Stomach (tissue), 8 donors: ENCODE measurements at regions not wholly inside any gene's neighbourhood (a gene's known extent, or its start where the extent isn't known, plus 50 kb on each side); places are given as distances from the start of the nearest gene placed in this dataset.

Source experiments
- DNase-seq, 2 donors: peaks; one replicate each; pipeline versions ENCODE4 v3.0.0 to v3.0.0-alpha.2; 2013 to 2019
- H3K27ac ChIP-seq, 5 donors: fragments of 200-600 bp in 4 of 5; sonication (generic) in 4 of 5; one replicate each; pipeline ENCODE4 v1.5.1; 2013 to 2019; ENCODE audit warnings: mild to moderate bottlenecking in 1 of 5, moderate library complexity in 1 of 5
- H3K27me3 ChIP-seq, 3 donors: fragments of 200-600 bp; sonication (generic); one replicate each; pipeline ENCODE4 v1.5.1; 2017 to 2019; ENCODE audit warnings: mixed run types in 1 of 3
- H3K36me3 ChIP-seq, 4 donors: fragments of 200-600 bp; sonication (generic); 1 replicate in 3 of 4; 2 replicates in 1 of 4; pipeline ENCODE4 v1.5.1; 2016 to 2019
- H3K4me1 ChIP-seq, 4 donors: fragments of 200-600 bp; sonication (generic); one replicate each; pipeline ENCODE4 v1.5.1; 2016 to 2019
- H3K4me3 ChIP-seq, 4 donors: fragments of 200-600 bp; sonication (generic) in 3 of 4; one replicate each; pipeline ENCODE4 v1.5.1; 2016 to 2019; ENCODE audit warnings: mild to moderate bottlenecking in 1 of 4
- H3K9me3 ChIP-seq, 4 donors: fragments of 200-600 bp; sonication (generic); one replicate each; pipeline ENCODE4 v1.5.1; 2016 to 2019
- CTCF ChIP-seq, 7 experiments: fragments of 450-650 bp in 4 of 7; fragments of 200-600 bp in 3 of 7; sonication (generic) in 3 of 7; IDR thresholded peaks; one replicate each; pipeline ENCODE4 v1.5.1; 2016 to 2019; ENCODE audit warnings: antibody characterized with exemption in 7 of 7, control low read depth in 2 of 7, mild to moderate bottlenecking in 1 of 7
- EP300 ChIP-seq: sonication (generic); formaldehyde crosslinking; IDR thresholded peaks from one replicate; pipeline ENCODE4 v1.6.1; 2017; ENCODE audit warnings: antibody characterized with exemption
- POLR2A ChIP-seq, 4 donors: fragments of 450-650 bp; IDR thresholded peaks; one replicate each; pipeline ENCODE4 v1.6.1; 2016; ENCODE audit warnings: antibody characterized with exemption in 4 of 4, control low read depth in 2 of 4, mild to moderate bottlenecking in 1 of 4, moderate library complexity in 1 of 4
- POLR2AphosphoS5 ChIP-seq, 3 donors: sonication (generic); formaldehyde crosslinking; IDR thresholded peaks; one replicate each; pipeline ENCODE4 v1.6.1; 2016; ENCODE audit warnings: antibody characterized with exemption in 3 of 3
- WGBS, 5 donors: extraction: QIAGEN DNeasy Blood & Tissue Kit in 3 of 5; methylation state at CpG; one replicate each; pipeline versions ENCODE4 v1.1.5 to v1.1.7; 2013 to 2018; 5-methylcytosine and 5-hydroxymethylcytosine counted together
- intact Hi-C: fragments of 100-400 bp; cut with DNase I; formaldehyde crosslinking; loops from one replicate; pipeline ENCODE4 v1.15.1; 2023; ENCODE audit warnings: low total_unique reads
- donor health status: healthy with polysubstance abuse.
- donor health status: Bipolar disorder and iron deficiency.
- donor health status: healthy.

GRCh38 chr6:119845161-119845560 lies 495.6 kb upstream of the MAN1A1 start:
- no peaks in the 10 kb centered on the region for H3K36me3 ChIP-seq
- no peaks in the 10 kb centered on the region for H3K27me3 ChIP-seq
- no peak overlapping the region for H3K27ac ChIP-seq
- intact Hi-C loops, result no loop called here
- WGBS, 5 donors, result 22 to 43% (median 33%) methylated on average over 1 of the region's 1 CpG
- H3K9me3 ChIP-seq, result peaks cover 0 to 17% (median 6%) of the 10 kb centered on the region in 4 donors
- no peak overlapping the region for H3K4me3 ChIP-seq
- no peaks in the 10 kb centered on the region for H3K4me1 ChIP-seq
- no peak for DNase-seq
- TF ChIP-seq POLR2AphosphoS5 (IDR thresholded peaks at IDR 0.05), result no peak
- TF ChIP-seq POLR2A (IDR thresholded peaks at IDR 0.05), result no peak
- TF ChIP-seq EP300, result no peak
- TF ChIP-seq CTCF (IDR thresholded peaks at IDR 0.05), result no peak

- Histone ChIP-seq H3K9me3 (peaks cover 0 to 17% (median 6%) of the 10 kb centered on the region in 4 donors), H3K4me3 (no peak overlapping the region), H3K36me3 (no peaks in the 10 kb centered on the region), H3K27ac (no peak overlapping the region), H3K27me3 (no peaks in the 10 kb centered on the region), H3K4me1 (no peaks in the 10 kb centered on the region)
- TF ChIP-seq EP300 (no peak), POLR2AphosphoS5 (IDR thresholded peaks at IDR 0.05) (no peak), POLR2A (IDR thresholded peaks at IDR 0.05) (no peak), CTCF (IDR thresholded peaks at IDR 0.05) (no peak)
- DNase-seq, result no peak
- 14 to 46% (median 29%) methylated on average over 2 of the region's 2 CpGs for WGBS, 5 donors
- intact Hi-C loops, result no loop called here
Observed at GRCh38 chr6:119844387-119844786, 494.8 kb upstream of the MAN1A1 start.

- H3K9me3 ChIP-seq, result peaks cover 0 to 17% (median 6%) of the 10 kb centered on the region in 4 donors
- 62 to 97% (median 85%) methylated on average over 3 of the region's 3 CpGs for WGBS, 5 donors
- H3K27ac ChIP-seq, result no peak overlapping the region
- intact Hi-C loops, result no loop called here
- DNase-seq, result no peak
- H3K27me3 ChIP-seq, result no peaks in the 10 kb centered on the region
- no peak overlapping the region for H3K4me3 ChIP-seq
- no peaks in the 10 kb centered on the region for H3K36me3 ChIP-seq
- TF ChIP-seq EP300 (no peak), CTCF (IDR thresholded peaks at IDR 0.05) (no peak), POLR2AphosphoS5 (IDR thresholded peaks at IDR 0.05) (no peak), POLR2A (IDR thresholded peaks at IDR 0.05) (no peak)
- no peaks in the 10 kb centered on the region for H3K4me1 ChIP-seq
Observed at GRCh38 chr6:119842191-119842590, 492.6 kb upstream of the MAN1A1 start.

- 94 to 96% (median 96%) methylated on average over 2 of the region's 2 CpGs for WGBS, 5 donors
- Histone ChIP-seq H3K27me3 (no peaks in the 10 kb centered on the region), H3K4me1 (no peaks in the 10 kb centered on the region), H3K27ac (no peak overlapping the region), H3K36me3 (no peaks in the 10 kb centered on the region), H3K4me3 (no peak overlapping the region), H3K9me3 (peaks cover 0 to 17% (median 6%) of the 10 kb centered on the region in 4 donors)
- DNase-seq, result no peak
- intact Hi-C loops, result no loop called here
- no peak for TF ChIP-seq POLR2AphosphoS5 (IDR thresholded peaks at IDR 0.05)
- TF ChIP-seq EP300, result no peak
- no peak for TF ChIP-seq POLR2A (IDR thresholded peaks at IDR 0.05)
- no peak for TF ChIP-seq CTCF (IDR thresholded peaks at IDR 0.05)
Observed at GRCh38 chr6:119838043-119838442, 488.5 kb upstream of the MAN1A1 start.
